ENCODE measurements at regions not wholly inside any gene's neighbourhood (a gene's known extent, or its start where the extent isn't known, plus 50 kb on each side); places are given as distances from the start of the nearest gene placed in this dataset.
"Not testable (repeated sequence)": the region's sequence is repeated elsewhere in the genome, so short reads cannot be mapped to it uniquely, and the experiment has no call there.

DNA sequence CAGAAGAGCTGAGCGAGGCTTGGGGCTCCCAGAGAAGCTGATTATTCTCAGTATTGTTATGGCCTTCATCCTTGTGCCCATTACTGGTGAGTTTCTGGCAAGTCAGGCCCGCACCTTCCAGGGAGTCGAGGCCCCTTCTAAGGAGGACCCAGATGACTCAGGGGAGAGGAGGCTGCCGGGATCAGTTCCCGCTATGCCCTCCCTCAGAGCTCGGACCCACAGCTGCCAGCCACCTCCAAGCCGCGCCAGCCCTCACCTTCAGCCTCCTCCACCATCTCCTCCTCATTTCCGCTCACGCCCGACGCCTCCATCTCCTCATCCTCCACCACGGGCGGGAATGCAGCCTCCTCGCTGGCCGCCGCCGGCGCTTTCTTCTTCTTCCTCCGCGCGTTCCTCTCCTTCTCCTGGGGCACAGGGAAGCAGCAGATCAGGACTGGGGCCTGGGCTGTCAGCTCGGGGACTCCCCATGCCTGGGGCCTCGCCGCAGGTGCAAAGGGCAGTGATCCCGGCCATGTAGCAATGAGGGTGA lies 83.2 kb downstream of the RFLNA start:
- no peak for DNase-seq

DNA sequence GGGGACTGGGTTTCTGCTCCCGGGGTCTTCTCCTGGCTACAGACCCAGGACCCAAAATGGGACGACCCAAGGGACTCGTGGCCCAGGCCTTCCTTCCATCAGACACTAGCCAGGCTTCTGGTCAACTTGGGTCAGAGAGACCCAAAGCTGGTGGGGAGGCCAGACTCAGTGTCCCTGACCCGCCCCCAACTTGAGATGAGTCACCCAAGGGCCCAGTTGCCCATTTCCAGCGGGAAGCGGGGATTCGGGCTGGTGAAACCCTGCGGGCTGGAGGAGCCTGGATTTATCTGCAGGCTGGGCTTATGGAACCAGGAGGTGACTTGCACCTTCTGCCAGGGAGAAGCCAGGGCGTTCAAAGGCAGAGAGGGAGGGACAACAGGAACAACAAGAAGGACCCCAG lies 81.5 kb downstream of the RFLNA start:
- DNase-seq: no peak

DNA sequence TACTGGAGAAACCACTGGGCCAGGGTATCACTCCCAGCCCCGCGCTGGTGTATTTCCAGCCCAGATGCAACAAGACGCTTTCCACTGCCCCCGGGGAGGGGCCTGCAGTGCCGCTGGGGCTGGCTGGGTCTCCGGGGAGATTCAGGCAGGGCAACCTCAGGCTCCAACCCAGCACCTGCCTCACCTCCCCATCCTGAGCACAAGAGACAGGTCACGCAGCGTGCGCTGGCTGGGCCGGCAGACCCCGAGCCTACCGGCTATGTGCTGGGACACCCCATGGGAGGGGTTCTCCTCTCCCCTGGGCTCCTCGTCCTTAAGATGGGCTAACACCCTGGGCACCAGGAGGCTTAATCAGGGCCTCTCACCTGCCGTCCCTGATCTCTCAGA lies 80.9 kb downstream of the RFLNA start:
- no peak for DNase-seq

DNA sequence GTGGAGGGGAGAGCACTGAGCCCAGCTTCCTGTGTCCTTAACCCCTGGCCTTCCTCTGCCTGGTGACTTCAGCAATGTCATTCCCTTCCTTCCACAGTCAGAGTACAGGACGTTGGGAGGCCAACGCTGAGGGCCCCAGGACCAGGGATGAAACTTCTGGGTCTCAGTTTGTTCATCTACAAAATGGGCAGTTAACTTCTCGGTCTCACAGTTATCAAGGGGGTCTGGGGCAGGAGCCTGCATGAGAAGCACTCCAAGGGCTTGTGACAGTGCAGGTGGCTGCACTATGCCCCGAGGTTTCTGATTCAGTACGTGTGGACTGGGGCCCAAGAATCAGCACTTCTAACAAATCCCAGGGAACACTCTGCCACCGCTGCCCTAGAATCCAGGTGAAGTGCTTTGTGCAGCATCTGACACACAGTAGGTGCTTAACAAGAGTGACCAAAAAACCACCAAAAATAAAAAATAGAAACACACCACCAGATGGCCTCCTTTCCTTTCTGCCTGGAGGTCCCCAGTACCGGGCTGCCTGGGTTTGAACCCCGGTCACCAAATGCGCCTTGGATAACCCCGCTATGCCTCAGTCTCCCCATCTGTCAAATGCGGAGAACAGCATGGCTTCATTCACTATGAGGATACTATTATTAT lies 80.4 kb downstream of the RFLNA start:
- no peak for DNase-seq

DNA sequence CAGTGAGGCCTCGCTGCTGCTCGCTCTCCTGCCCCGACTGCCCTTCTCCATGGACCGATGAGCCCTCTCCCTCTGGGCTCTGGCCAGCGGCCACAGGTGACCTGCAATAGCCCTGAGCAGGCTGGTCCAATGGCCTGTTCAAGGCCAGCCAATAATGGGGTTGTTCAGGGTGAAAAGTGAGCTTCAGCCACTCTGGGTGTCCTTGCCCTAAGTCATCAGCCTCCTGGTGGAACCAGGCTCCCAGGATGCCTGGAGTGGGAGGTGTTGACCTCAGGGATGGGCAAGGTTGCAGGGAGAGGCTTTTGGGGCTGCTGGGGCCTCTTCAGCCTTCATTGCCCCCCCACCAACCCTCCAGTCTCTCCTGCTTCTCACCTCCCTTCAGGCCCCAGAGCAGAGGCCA lies 79.7 kb downstream of the RFLNA start:
- no peak for DNase-seq

DNA sequence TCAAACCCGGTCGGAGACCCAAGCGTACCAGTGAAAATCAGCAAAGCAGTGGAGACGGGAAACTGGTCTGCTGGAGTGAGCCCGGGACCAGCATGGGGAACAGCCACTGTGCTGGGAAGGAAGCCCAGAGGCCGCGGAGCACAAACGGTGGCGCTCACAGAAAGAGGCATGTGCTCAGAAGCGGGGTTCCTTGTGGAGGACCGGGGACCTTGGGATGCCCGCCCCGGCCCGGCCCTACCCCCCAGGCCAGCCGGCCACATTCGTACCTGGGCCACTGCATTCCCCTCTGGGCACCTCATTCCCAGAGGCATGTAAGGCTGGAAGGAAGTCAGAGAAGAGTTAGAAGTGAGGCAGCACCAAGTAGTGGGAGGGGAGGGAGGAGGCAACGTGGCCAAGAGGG lies 79.3 kb downstream of the RFLNA start:
- no peak for DNase-seq

DNA sequence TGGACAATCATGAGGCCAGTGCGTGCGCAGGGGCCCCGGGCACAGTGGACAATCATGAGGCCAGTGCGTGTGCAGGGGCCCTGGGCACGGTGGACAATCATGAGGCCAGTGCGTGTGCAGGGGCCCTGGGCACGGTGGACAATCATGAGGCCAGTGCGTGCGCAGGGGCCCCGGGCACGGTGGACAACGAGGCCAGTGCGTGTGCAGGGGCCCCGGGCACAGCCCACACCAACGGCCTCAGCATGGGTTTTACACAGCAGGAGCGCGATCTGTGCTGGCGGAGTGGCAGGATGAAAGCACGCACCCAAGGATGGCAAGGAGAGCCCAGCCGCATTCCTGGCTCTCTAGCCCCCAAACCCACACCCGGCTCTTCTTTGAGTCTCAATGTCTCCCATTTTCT lies 78.8 kb downstream of the RFLNA start:
- DNase-seq: not testable (repeated sequence)

DNA sequence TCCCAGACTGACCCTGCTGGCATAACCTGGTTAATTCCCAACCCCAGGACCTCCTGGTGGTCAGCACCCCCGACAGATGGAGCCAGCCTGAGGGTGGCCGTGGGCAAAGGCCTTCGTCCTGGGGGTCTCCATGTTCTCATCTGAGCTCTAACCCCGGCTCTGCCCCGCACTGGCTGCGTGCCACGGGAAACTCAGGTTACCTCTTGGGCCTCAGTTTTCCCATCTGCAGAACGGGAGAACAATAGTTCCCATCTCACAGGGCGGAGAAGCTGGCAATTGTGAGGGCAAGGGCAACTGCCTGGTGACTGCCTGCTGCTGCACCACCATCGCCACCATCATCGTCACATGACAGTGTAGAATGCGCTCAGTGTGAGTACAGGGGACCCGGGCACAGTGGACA lies 77.9 kb downstream of the RFLNA start:
- no peak for DNase-seq

DNA sequence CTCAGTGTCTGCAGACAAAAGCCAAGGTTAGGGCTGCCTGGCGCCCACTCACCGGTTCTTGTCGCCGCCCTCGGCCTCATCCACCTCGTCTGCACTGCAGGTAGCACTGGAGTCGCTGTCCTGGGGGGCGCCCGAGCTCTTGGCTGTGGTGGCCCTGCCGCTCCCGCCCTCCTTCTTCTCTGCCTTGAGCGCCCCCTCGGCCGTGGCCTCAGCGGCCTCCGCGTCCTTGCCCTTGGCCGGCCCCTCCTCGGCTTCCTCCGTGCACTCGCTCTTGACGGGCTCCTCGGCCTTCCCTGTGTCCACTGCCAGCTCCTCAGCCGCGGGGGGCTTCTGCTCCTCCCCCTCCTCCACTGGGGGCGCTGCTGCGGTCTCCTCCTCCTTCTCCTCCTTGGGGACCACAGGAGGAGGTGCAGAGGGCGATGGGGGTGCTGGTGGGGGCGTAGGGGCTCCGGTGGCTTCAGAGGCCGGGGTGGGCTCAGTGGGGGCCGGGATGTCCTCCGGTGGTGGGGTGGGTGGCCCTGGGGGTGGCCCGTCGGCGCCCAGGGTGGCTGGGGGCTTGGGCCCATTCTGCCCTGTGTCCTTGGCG lies 77.2 kb downstream of the RFLNA start:
- no peak for DNase-seq

DNA sequence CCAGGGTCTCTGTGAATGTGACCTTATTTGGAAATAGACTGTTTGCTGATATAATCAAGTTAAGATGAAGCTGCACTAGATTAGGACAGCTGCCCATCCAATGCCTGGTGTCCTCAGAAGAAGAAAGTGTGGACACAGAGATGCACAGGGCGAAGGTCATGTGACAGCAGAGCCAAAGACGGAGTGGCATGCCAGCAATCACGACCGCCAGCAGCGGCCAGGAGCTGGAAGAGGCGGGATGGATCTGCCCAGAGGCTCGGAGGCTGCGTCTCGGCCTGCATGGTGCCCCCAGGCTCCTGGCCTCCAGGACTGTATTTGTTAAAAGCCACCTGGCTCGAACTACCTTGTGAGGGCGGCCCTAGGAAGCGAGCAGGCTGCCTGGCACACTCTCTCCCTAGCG lies 76.5 kb downstream of the RFLNA start:
- DNase-seq: no peak

DNA sequence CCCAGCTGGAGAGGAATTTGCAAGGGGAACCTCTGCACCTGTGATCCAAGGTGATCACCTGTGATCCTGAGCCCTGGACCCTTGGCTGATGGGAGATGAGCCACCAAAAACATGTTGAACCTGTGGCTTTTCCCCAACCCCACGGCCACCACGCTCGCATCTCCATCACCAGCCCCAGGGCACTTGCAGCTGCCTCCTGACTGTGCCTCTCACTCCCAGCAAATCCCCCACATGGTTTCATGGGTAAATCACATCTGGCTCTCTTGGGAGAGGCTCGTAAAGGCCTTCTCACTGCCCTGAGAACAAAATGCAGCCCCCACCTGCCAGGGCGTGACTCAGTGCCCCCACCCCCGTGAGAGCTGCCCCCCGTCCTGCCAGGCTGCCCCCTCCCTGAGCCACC lies 76.0 kb downstream of the RFLNA start:
- no peak for DNase-seq

DNA sequence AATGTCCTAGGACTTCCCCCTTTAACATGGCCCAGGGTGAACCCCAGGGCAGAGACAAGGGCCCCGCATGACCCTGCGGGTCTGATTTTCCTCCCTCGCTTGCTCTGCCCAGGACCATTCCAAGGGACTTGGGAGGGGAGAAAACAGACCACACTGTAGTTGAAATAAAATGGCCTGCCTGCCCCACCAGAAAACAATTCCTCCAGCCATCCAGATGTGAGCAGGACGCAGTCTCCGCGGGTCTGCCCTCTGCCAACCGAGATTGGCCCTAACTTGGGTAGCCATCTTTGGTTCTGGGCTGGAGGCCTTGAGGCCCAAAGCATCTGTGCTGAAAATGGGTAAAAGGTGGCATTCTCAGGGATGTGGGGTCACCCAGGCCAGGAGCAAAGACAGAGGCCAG lies 75.5 kb downstream of the RFLNA start:
- DNase-seq: no peak

DNA sequence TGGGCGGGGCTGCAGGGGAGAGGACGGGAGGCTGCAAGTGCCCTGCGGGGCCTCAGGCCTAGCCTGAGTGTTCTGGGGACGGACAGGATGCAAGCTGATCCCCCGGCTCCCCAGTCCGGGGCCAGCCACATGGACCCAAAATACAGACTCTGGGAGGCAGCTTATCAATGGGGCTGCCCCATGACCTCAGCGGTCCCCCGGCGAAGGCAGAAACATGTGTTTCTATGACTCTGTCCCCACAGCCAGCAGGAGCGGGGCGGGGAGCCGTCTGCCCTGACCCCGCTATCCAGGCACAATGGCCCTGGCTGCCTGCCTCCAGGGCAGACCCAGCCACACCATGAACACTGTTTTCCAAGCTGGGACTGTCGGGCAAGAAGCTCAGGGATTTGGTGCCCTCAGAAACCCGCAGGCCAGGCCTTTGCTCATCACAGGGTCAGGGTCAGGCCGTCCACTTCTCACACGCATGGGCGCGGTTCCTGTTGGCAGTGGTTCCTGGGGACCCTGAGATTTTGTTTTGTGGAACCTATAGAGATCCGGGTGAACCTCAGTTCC lies 75.0 kb downstream of the RFLNA start:
- DNase-seq: no peak

DNA sequence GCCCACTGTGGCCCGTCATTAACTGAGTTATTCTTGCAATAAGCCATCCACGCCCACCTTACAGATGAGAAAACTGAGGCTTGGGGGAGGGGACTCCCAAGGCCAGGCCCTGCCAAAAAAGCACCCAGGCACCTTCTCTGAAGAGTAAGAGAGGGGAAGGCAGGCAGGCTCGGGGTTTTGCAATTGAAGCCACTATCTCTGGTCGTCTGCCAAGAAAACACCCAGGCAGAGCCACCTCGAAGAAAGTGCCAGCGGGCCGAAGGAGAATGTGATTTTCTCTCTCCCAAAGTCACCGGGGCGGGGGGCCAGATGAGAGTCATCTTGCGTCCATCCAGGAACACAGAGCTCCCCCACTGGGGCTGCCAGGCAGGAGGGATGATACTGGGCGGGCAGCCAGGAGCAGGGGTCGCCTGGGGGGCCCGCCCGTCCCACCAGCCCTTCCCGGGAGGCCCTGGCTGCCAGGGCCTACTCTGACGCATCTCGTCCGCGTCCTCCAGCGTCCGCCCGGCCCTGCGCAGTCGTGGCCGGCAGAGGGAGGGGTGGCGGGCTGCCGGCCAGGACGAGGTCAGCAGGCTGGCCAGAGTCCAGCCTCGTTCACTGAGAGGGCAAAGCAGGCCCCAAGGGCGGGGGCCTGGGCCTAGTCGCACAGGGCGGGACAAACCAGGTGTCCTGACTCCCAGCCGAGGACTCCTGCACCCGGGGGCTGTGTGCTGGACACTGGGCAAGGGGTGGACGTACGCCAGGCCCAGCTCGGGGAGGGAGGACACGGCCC lies 74.3 kb downstream of the RFLNA start:
- DNase-seq: no peak

DNA sequence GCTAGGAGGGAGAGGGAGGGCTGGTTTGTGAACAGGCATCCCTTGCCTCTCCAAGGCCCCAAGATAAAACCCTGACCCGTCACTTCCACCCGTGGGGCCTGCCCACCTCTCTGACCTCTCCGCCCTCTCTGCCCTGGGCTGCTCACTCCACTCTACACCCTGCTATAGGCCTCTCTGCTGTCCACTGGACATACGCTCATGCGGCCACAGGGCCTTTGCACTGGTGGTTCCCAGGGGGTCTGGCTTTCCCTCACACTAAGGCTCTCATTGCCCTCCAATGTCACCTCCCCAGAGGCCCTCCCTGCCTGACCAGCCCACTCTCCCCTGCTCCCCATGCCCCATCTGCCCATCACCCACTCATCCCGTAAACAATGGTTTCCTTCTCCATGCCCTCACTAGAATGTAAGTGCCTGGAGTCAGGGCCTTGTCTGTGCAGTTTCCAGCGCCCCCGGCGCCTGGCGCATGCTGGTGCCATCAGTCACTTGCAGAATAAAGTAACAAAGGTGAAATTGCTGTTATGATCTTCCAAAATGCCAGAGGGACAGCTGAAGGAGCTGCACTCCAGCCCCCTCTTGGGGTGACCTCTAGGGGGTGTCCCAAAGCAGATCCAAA lies 73.6 kb downstream of the RFLNA start:
- no peak for DNase-seq

DNA sequence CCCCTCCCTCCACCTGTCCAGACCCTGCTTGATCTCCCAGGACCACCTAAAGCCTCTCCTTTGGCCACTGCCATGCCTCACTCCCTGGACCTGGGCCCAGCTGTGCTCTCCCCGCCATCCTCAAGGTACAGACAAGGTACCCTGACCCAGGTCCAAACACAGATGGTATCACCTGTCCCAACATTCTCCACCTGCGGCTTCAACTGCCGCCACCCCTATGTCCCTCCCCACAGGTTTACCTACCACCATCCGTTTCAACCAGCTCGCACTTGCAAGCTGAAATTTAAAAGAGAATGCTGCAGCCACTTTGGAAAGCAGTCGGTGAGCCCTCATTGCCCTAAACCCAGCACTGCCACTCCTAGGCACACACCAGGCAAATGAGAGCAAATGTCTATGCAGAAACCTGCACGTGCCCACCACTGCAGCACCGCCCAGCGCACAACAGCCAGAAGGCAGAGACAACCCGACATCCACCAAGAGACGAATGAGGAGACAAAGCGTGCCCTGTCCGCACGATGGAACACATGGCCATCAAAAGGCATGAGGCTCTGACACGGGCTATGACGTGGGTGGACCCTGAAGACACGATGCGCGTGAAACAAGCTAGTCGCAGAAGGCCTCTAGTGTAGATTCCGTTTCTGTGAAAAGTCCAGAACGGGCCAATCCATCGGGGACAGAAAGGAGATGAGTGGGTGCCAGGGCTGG lies 71.0 kb downstream of the RFLNA start:
- DNase-seq: no peak

Measured in NCI-H2171 treated with DMSO at 0.1 percent for 48 hours (cell line).